ENCODE measurements at regions not wholly inside any gene's neighbourhood (a gene's known extent, or its start where the extent isn't known, plus 50 kb on each side); places are given as distances from the start of the nearest gene placed in this dataset.

GRCh38 chr12:126224032-126224431, 1158.8 kb downstream of the AACS start:
- Histone ChIP-seq H3K27ac (ENCODE audit: low read depth in 2 of 2, low read length in 2 of 2) (no peak overlapping the region), H3K36me3 (ENCODE audit: control insufficient read depth in 2 of 3, insufficient read depth in 3 of 3, low read length in 3 of 3) (no peaks in the 10 kb centered on the region), H3K9ac (ENCODE audit: low read length in 3 of 3) (no peak overlapping the region), H3K27me3 (ENCODE audit: control insufficient read depth, insufficient read depth, low read length) (no peaks in the 10 kb centered on the region), H3K4me1 (ENCODE audit: control insufficient read depth in 2 of 3, insufficient read depth in 2 of 3, low read depth in 1 of 3, low read length in 3 of 3) (no peaks in the 10 kb centered on the region), H3K9me3 (ENCODE audit: control insufficient read depth in 2 of 3, insufficient read depth in 1 of 3, low read length in 3 of 3) (peaks cover 0 to 2% (median 0%) of the 10 kb centered on the region in 3 donors), H3K4me3 (ENCODE audit: low read length in 3 of 3) (no peak overlapping the region)
- FAIRE-seq (no peak), DNase-seq (no peak)
- no peak for TF ChIP-seq CTCF (IDR thresholded peaks at IDR 0.05; ENCODE audit: borderline replicate concordance, extremely low read depth, insufficient read depth)
- intact Hi-C loops (cut with DNase I): no loop called here

- H3K27me3 ChIP-seq (ENCODE audit: control insufficient read depth, insufficient read depth, low read length): no peaks in the 10 kb centered on the region
- H3K4me1 ChIP-seq (ENCODE audit: control insufficient read depth in 2 of 3, insufficient read depth in 2 of 3, low read depth in 1 of 3, low read length in 3 of 3): no peaks in the 10 kb centered on the region
- no peak overlapping the region for H3K9ac ChIP-seq (ENCODE audit: low read length in 3 of 3)
- H3K27ac ChIP-seq (ENCODE audit: low read depth in 2 of 2, low read length in 2 of 2): no peak overlapping the region
- H3K36me3 ChIP-seq (ENCODE audit: control insufficient read depth in 2 of 3, insufficient read depth in 3 of 3, low read length in 3 of 3): no peaks in the 10 kb centered on the region
- FAIRE-seq (no peak), DNase-seq (no peak)
- TF ChIP-seq CTCF (IDR thresholded peaks at IDR 0.05; ENCODE audit: borderline replicate concordance, extremely low read depth, insufficient read depth): no peak
- peaks cover 0 to 2% (median 0%) of the 10 kb centered on the region in 3 donors for H3K9me3 ChIP-seq (ENCODE audit: control insufficient read depth in 2 of 3, insufficient read depth in 1 of 3, low read length in 3 of 3)
- no peak overlapping the region for H3K4me3 ChIP-seq (ENCODE audit: low read length in 3 of 3)
- intact Hi-C loops (cut with DNase I): no loop called here
Measured at GRCh38 chr12:126228936-126229335, 1163.7 kb downstream of the AACS start.

- no peak for DNase-seq
- Histone ChIP-seq H3K4me3 (ENCODE audit: low read length in 3 of 3) (no peak overlapping the region), H3K4me1 (ENCODE audit: control insufficient read depth in 2 of 3, insufficient read depth in 2 of 3, low read depth in 1 of 3, low read length in 3 of 3) (no peaks in the 10 kb centered on the region), H3K27ac (ENCODE audit: low read depth in 2 of 2, low read length in 2 of 2) (no peak overlapping the region), H3K36me3 (ENCODE audit: control insufficient read depth in 2 of 3, insufficient read depth in 3 of 3, low read length in 3 of 3) (no peaks in the 10 kb centered on the region), H3K9ac (ENCODE audit: low read length in 3 of 3) (no peak overlapping the region), H3K9me3 (ENCODE audit: control insufficient read depth in 2 of 3, insufficient read depth in 1 of 3, low read length in 3 of 3) (no peaks in the 10 kb centered on the region), H3K27me3 (ENCODE audit: control insufficient read depth, insufficient read depth, low read length) (no peaks in the 10 kb centered on the region)
- no peak for TF ChIP-seq CTCF (IDR thresholded peaks at IDR 0.05; ENCODE audit: borderline replicate concordance, extremely low read depth, insufficient read depth)
- intact Hi-C loops (cut with DNase I): no loop called here
- no peak for FAIRE-seq
Measured at GRCh38 chr12:126232711-126233110, 1167.5 kb downstream of the AACS start.

- no peak for TF ChIP-seq CTCF (IDR thresholded peaks at IDR 0.05; ENCODE audit: borderline replicate concordance, extremely low read depth, insufficient read depth)
- H3K9ac ChIP-seq (ENCODE audit: low read length in 3 of 3): no peak overlapping the region
- no peaks in the 10 kb centered on the region for H3K4me1 ChIP-seq (ENCODE audit: control insufficient read depth in 2 of 3, insufficient read depth in 2 of 3, low read depth in 1 of 3, low read length in 3 of 3)
- intact Hi-C loops (cut with DNase I): no loop called here
- no peak for FAIRE-seq
- H3K9me3 ChIP-seq (ENCODE audit: control insufficient read depth in 2 of 3, insufficient read depth in 1 of 3, low read length in 3 of 3): no peaks in the 10 kb centered on the region
- H3K27ac ChIP-seq (ENCODE audit: low read depth in 2 of 2, low read length in 2 of 2): no peak overlapping the region
- no peaks in the 10 kb centered on the region for H3K36me3 ChIP-seq (ENCODE audit: control insufficient read depth in 2 of 3, insufficient read depth in 3 of 3, low read length in 3 of 3)
- no peak overlapping the region for H3K4me3 ChIP-seq (ENCODE audit: low read length in 3 of 3)
- no peak for DNase-seq
- H3K27me3 ChIP-seq (ENCODE audit: control insufficient read depth, insufficient read depth, low read length): no peaks in the 10 kb centered on the region
Measured at GRCh38 chr12:126233625-126234024, 1168.4 kb downstream of the AACS start.
